PC-3 (cell line): ENCODE measurements at regions not wholly inside any gene's neighbourhood (a gene's known extent, or its start where the extent isn't known, plus 50 kb on each side); places are given as distances from the start of the nearest gene placed in this dataset.

ENCODE experiments used
- ATAC-seq: fragments of 200-7000 bp; cut with Tn5 transposase; 2 replicates; pipeline ENCODE4 v1.9.1; 2020; ENCODE audit warnings: mild to moderate bottlenecking, moderate library complexity
- BruUV-seq: library from RNA; stranded (reverse); fragments of 400-500 nt; replicated peaks from 2 replicates; lab custom pipeline; 2021; lab: Mats Ljungman, UMichigan
- CTCF ChIA-PET: fragments of 300-600 bp; sonication (Branson Sonifier 250); formaldehyde crosslinking; loops from one replicate; lab custom pipeline; 2022; ENCODE audit warnings: antibody characterized with exemption; lab: Charles Lee
- POLR2A ChIA-PET: fragments of 300-600 bp; sonication (Branson Sonifier 250); formaldehyde crosslinking; loops from one replicate; lab custom pipeline; 2022; ENCODE audit warnings: antibody characterized with exemption; ENCODE audit not compliant: unreplicated experiment; lab: Charles Lee
- DNase-seq: peaks from one replicate; pipeline ENCODE4 v3.0.0-alpha.2; 2015
- H2AFZ ChIP-seq: fragments of 300-600 bp; sonication (generic); 2 replicates; pipeline ENCODE4 v1.6.0; 2016; ENCODE audit warnings: antibody characterized with exemption, low read length
- H3F3A ChIP-seq: fragments of 300-600 bp; sonication (generic); one replicate; pipeline ENCODE4 v1.6.0; 2017; ENCODE audit warnings: antibody characterized with exemption, low read length, control low read depth, mild to moderate bottlenecking; ENCODE audit not compliant: unreplicated experiment
- H3K27ac ChIP-seq: fragments of 300-600 bp; sonication (generic); 2 replicates; pipeline ENCODE4 v1.5.1; 2016; ENCODE audit warnings: mild to moderate bottlenecking, low read length
- H3K27me3 ChIP-seq: fragments of 300-600 bp; sonication (generic); 2 replicates; pipeline ENCODE4 v1.6.1; 2016; ENCODE audit warnings: low read length, mixed read lengths
- H3K36me3 ChIP-seq: fragments of 300-600 bp; sonication (generic); 2 replicates; pipeline ENCODE4 v1.6.1; 2016; ENCODE audit warnings: low read depth, mixed run types, low read length, mixed read lengths
- H3K4me1 ChIP-seq: fragments of 300-600 bp; sonication (generic); 2 replicates; pipeline ENCODE4 v1.5.1; 2016; ENCODE audit warnings: low read length; ENCODE audit not compliant: insufficient read depth
- H3K4me2 ChIP-seq: fragments of 300-600 bp; sonication (generic); 2 replicates; pipeline ENCODE4 v1.6.0; 2016; ENCODE audit warnings: low read length
- H3K4me3 ChIP-seq: fragments of 300-600 bp; sonication (generic); 2 replicates; pipeline ENCODE4 v1.5.1; 2016; ENCODE audit warnings: mild to moderate bottlenecking, low read length, mixed read lengths
- H3K79me2 ChIP-seq: fragments of 300-600 bp; sonication (generic); 2 replicates; pipeline ENCODE4 v1.6.1; 2017; ENCODE audit warnings: low read length, mixed read lengths
- H3K9ac ChIP-seq: fragments of 300-600 bp; sonication (generic); 2 replicates; pipeline ENCODE4 v1.6.0; 2016; ENCODE audit warnings: mild to moderate bottlenecking, low read length
- H3K9me2 ChIP-seq: fragments of 300-600 bp; sonication (generic); replicated peaks from 2 replicates; pipeline ENCODE4 v1.6.1; 2016; ENCODE audit warnings: mixed run types, low read length, mixed read lengths
- H3K9me3 ChIP-seq: fragments of 300-600 bp; sonication (generic); 2 replicates; pipeline ENCODE4 v1.6.1; 2016; ENCODE audit warnings: low read length, mixed read lengths
- H4K20me1 ChIP-seq: fragments of 300-600 bp; sonication (generic); 2 replicates; pipeline ENCODE4 v1.6.1; 2016; ENCODE audit warnings: low read length, mixed read lengths
- EZH2 ChIP-seq: fragments of 300-600 bp; sonication (generic); IDR thresholded peaks from one replicate; pipeline ENCODE4 v1.6.1; 2017; ENCODE audit warnings: antibody characterized with exemption, mild to moderate bottlenecking, low read length; ENCODE audit not compliant: unreplicated experiment
- EZH2phosphoT487 ChIP-seq: fragments of 300-600 bp; sonication (generic); IDR thresholded peaks from 2 replicates; pipeline ENCODE4 v1.6.1; 2018; ENCODE audit warnings: mild to moderate bottlenecking, antibody characterized with exemption, low read length, borderline replicate concordance
- intact Hi-C: fragments of 100-400 bp; cut with micrococcal nuclease; formaldehyde crosslinking; loops from 2 replicates; pipeline ENCODE4 v1.9.0; 2023
- TF ChIP-seq, protein P1 (sequence below): fragments of 300-600 bp; sonication (generic); conservative IDR thresholded peaks from 2 replicates; pipeline ENCODE4 v1.5.1; 2017; ENCODE audit warnings: antibody characterized with exemption, low read depth, mild to moderate bottlenecking, low read length

GRCh38 chr1:186770421-186770820 is 58.3 kb upstream of the PLA2G4A start:
- Histone ChIP-seq H3K9me3 (no peaks in the 10 kb centered on the region), H3K36me3 (no peaks in the 10 kb centered on the region), H3F3A (no peaks in the 10 kb centered on the region), H3K4me1 (no peaks in the 10 kb centered on the region), H4K20me1 (no peaks in the 10 kb centered on the region), H3K9me2 (no peaks in the 10 kb centered on the region), H3K4me3 (no peak overlapping the region), H2AFZ (no peak overlapping the region), H3K9ac (no peak overlapping the region), H3K27ac (no peak overlapping the region), H3K79me2 (no peaks in the 10 kb centered on the region), H3K4me2 (no peak overlapping the region), H3K27me3 (no peaks in the 10 kb centered on the region)
- POLR2A ChIA-PET = no interaction called here
- ATAC-seq = no peak
- TF ChIP-seq EZH2 (no peak), EZH2phosphoT487 (no peak)
- TF ChIP-seq, protein P1, sequence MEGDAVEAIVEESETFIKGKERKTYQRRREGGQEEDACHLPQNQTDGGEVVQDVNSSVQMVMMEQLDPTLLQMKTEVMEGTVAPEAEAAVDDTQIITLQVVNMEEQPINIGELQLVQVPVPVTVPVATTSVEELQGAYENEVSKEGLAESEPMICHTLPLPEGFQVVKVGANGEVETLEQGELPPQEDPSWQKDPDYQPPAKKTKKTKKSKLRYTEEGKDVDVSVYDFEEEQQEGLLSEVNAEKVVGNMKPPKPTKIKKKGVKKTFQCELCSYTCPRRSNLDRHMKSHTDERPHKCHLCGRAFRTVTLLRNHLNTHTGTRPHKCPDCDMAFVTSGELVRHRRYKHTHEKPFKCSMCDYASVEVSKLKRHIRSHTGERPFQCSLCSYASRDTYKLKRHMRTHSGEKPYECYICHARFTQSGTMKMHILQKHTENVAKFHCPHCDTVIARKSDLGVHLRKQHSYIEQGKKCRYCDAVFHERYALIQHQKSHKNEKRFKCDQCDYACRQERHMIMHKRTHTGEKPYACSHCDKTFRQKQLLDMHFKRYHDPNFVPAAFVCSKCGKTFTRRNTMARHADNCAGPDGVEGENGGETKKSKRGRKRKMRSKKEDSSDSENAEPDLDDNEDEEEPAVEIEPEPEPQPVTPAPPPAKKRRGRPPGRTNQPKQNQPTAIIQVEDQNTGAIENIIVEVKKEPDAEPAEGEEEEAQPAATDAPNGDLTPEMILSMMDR = no peak
- CTCF ChIA-PET = no interaction called here
- no peak for DNase-seq
- no TSS peak for BruUV-seq
- intact Hi-C loops = no loop called here

GRCh38 chr1:186768906-186769305 is 59.8 kb upstream of the PLA2G4A start:
- TF ChIP-seq EZH2 (no peak), EZH2phosphoT487 (no peak)
- TF ChIP-seq, protein P1 = no peak
- no peaks in the 10 kb centered on the region for H3K9me2 ChIP-seq
- H3F3A ChIP-seq = no peaks in the 10 kb centered on the region
- no peak overlapping the region for H3K4me2 ChIP-seq
- no peak overlapping the region for H3K9ac ChIP-seq
- no peak overlapping the region for H2AFZ ChIP-seq
- no peaks in the 10 kb centered on the region for H4K20me1 ChIP-seq
- no peaks in the 10 kb centered on the region for H3K79me2 ChIP-seq
- no TSS peak for BruUV-seq
- H3K27me3 ChIP-seq = no peaks in the 10 kb centered on the region
- no peak overlapping the region for H3K4me3 ChIP-seq
- POLR2A ChIA-PET = no interaction called here
- H3K4me1 ChIP-seq = no peaks in the 10 kb centered on the region
- ATAC-seq (no peak), DNase-seq (no peak)
- H3K27ac ChIP-seq = no peak overlapping the region
- no peaks in the 10 kb centered on the region for H3K9me3 ChIP-seq
- intact Hi-C loops = no loop called here
- no peaks in the 10 kb centered on the region for H3K36me3 ChIP-seq
- CTCF ChIA-PET = interaction anchor here (0.6 kb wide), 1 partner anchor 12 kb away, joined by 3 read pairs; no protein-coding TSS in a partner anchor

DNA sequence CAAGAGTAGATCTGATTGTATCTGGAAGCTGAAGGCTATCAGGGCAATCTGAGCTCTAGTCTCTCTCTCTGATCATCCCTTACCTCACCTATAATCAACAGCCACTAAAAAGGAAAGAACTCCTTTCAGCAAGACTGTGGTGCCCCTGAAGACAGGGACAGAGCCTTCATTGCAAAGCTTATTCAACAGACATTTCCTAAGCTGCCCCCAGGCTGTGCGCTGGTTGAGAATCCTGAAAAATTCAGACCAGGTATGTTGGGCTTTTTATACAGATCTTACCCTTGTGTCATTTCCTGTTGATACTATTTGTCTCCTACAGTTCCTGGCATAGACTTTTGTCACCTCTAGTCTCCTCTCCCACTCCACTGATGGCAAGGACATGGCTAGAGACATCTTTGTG is 63.3 kb upstream of the PLA2G4A start:
- ATAC-seq = no peak
- no peak overlapping the region for H3K9ac ChIP-seq
- intact Hi-C loops = no loop called here
- no peaks in the 10 kb centered on the region for H3K27me3 ChIP-seq
- no peaks in the 10 kb centered on the region for H3K36me3 ChIP-seq
- ChIA-PET CTCF (no interaction called here), POLR2A (no interaction called here)
- no peak overlapping the region for H3K27ac ChIP-seq
- H2AFZ ChIP-seq = no peak overlapping the region
- H3K4me2 ChIP-seq = no peak overlapping the region
- H3K79me2 ChIP-seq = no peaks in the 10 kb centered on the region
- DNase-seq = no peak
- H3K9me2 ChIP-seq = no peaks in the 10 kb centered on the region
- H3K9me3 ChIP-seq = no peaks in the 10 kb centered on the region
- no peak overlapping the region for H3K4me3 ChIP-seq
- BruUV-seq = no TSS peak
- H3F3A ChIP-seq = no peaks in the 10 kb centered on the region
- TF ChIP-seq, protein P1 = no peak
- TF ChIP-seq EZH2phosphoT487 = no peak
- no peak for TF ChIP-seq EZH2
- H4K20me1 ChIP-seq = no peaks in the 10 kb centered on the region
- peaks cover 15% of the 10 kb centered on the region for H3K4me1 ChIP-seq
